ENCODE measurements at regions not wholly inside any gene's neighbourhood (a gene's known extent, or its start where the extent isn't known, plus 50 kb on each side); places are given as distances from the start of the nearest gene placed in this dataset.

DNA sequence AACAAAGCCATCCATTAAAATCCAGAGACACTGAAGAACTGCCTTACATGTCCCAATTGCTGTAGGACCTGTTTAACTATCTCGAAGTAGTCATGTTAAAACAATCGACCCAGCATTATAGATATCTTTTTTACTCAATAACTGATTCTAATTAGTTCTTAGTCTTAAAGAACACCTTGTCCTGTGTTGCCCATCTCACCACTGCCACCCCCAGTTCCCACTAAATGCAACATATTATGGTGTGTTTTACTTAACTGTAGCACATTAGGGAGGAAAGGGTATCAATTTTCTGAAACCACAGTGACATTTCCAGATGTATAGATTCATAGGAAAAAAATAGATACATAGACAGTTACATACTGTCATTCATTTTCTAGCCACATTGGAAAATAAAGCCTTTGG, 221.2 kb downstream of the MEF2C start:
- Mint-ChIP-seq H3K9me3 (ENCODE audit: unreplicated experiment) (no peaks in the 10 kb centered on the region), H3K4me3 (ENCODE audit: unreplicated experiment) (no peak overlapping the region), H3K27me3 (ENCODE audit: unreplicated experiment) (peaks cover 75% of the 10 kb centered on the region), H3K36me3 (ENCODE audit: unreplicated experiment) (no peaks in the 10 kb centered on the region), H3K27ac (ENCODE audit: unreplicated experiment) (no peak overlapping the region), H3K4me1 (ENCODE audit: unreplicated experiment) (peaks cover 15% of the 10 kb centered on the region)
- DNase-seq (ENCODE audit: extremely low spot score, unreplicated experiment): no peak
- TF ChIP-seq, protein P1, sequence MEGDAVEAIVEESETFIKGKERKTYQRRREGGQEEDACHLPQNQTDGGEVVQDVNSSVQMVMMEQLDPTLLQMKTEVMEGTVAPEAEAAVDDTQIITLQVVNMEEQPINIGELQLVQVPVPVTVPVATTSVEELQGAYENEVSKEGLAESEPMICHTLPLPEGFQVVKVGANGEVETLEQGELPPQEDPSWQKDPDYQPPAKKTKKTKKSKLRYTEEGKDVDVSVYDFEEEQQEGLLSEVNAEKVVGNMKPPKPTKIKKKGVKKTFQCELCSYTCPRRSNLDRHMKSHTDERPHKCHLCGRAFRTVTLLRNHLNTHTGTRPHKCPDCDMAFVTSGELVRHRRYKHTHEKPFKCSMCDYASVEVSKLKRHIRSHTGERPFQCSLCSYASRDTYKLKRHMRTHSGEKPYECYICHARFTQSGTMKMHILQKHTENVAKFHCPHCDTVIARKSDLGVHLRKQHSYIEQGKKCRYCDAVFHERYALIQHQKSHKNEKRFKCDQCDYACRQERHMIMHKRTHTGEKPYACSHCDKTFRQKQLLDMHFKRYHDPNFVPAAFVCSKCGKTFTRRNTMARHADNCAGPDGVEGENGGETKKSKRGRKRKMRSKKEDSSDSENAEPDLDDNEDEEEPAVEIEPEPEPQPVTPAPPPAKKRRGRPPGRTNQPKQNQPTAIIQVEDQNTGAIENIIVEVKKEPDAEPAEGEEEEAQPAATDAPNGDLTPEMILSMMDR (IDR thresholded peaks at IDR 0.05): no peak

DNA sequence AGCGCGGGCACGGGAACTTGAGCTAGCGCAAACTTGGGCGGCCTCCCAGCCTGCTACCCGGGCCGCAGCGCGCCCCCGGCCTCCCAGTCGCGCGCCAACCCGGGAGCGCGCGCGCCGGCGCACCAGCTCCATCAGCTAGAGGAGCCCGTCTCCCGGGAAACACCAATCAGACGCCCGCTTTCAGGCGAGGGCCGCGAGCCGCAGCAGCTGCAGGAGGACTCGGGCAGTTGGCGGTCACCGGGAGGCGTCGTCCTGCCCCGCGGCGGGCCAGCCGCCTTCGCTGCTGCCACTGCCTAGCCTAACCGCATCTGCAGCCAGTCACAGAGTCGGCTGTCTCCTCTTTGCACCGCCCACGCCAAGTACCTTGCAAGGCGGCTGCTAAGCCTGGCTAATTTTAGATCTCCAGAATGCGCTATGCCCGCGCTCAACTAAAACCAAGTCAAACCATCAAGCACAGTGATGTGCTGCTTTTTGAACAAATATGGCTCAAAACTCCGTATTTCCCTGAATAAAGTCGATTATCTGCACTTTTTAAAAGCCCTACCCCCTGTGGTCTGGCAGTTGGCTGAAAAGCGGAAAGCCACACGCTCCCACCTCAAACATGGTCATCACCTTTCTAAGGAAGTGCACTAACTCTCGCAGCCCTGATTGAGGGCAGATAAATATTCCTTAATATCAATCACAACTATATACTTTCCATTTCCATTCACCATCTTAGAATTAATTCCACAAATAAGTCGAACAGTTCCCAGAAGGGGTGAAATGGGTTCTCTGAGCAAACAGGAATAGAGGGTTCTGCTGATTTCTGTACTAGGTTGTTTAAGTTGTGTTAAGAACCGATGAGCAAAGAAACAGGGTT, 221.8 kb downstream of the MEF2C start:
- Mint-ChIP-seq H3K27me3 (ENCODE audit: unreplicated experiment) (peaks cover 73% of the 10 kb centered on the region), H3K4me1 (ENCODE audit: unreplicated experiment) (peaks cover 9% of the 10 kb centered on the region)

DNA sequence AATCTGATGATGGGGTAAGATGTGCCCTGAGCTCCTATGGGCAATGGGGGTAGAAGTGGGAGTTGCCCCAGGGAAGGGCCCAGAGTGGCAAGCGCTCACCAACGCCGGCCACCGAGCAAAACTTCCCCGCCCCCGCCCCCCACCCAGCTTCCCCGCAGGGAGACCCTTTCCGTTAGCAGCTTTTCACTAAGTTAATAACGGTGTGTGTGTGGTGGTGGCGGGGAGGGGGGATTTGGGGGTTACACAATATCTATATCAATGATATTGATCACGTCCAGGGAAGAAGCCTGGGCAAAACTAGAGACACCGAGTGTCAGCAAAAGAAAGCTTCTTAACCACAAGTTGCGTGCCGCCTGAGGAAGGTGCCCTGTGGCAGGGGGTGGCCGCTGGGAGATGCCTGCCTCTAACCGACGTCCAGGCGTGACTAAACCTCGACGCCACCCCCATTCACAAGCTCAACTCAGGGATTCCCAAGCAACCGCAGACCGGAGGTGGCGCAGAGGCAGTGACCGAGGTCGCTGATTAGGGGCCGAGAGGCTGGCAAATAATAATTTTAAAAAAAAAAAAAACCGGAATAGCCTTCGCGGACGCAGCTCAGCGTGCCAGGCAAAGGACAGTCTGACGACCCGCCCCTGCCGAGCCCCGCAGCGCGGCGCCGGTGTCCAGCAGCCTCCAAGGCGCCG, 222.6 kb downstream of the MEF2C start:
- DNase-seq (ENCODE audit: extremely low spot score, unreplicated experiment): no peak
- Mint-ChIP-seq H3K4me3 (ENCODE audit: unreplicated experiment) (peak overlapping the region; percentile 70), H3K4me1 (ENCODE audit: unreplicated experiment) (peaks cover 9% of the 10 kb centered on the region), H3K27me3 (ENCODE audit: unreplicated experiment) (peaks cover 70% of the 10 kb centered on the region), H3K27ac (ENCODE audit: unreplicated experiment) (no peak overlapping the region), H3K9me3 (ENCODE audit: unreplicated experiment) (no peaks in the 10 kb centered on the region), H3K36me3 (ENCODE audit: unreplicated experiment) (no peaks in the 10 kb centered on the region)
- TF ChIP-seq, protein P1 (IDR thresholded peaks at IDR 0.05): no peak

More for the DNA sequence above, 221.8 kb downstream of the MEF2C start:
- Mint-ChIP-seq H3K36me3 (ENCODE audit: unreplicated experiment) (no peaks in the 10 kb centered on the region), H3K4me3 (ENCODE audit: unreplicated experiment) (peak overlapping the region; percentile 70), H3K27ac (ENCODE audit: unreplicated experiment) (no peak overlapping the region), H3K9me3 (ENCODE audit: unreplicated experiment) (no peaks in the 10 kb centered on the region)
- TF ChIP-seq, protein P1 (IDR thresholded peaks at IDR 0.05): no peak
- DNase-seq (ENCODE audit: extremely low spot score, unreplicated experiment): no peak

DNA sequence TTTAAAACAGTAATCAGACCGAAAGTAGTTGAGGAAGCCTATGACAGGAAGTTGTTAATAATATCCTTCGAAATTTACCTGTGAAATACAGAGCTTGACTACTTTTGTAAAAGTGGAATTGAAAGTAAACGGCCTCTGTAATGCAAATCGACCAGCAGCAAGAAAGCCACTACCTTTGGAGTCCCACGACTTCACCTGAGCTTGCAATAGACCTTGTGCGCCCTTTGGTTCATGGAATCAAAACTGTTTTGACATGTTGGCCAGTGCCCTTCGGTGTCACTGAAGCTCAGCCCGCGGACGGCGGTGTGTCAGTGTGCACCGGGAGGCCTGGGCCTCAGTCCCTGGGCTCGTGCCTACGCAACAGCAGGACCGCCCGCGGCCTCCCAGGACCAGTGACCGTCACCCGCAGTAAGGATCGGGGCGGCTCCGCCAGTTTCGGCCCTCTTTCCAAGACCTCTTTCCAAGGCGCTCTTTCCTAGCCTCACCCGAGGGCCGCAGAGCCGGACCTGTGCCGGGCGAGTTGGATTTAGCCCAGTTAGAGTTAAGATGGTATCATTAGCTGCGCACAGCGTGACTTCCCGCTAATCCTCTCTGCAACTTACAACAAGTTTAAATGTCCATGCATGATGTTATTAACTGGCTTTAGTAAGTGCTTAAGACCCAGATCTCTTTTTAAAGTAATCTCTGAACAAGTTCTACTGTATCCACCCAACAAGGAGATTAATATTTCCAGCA, 223.3 kb downstream of the MEF2C start:
- Mint-ChIP-seq H3K4me1 (ENCODE audit: unreplicated experiment) (peaks cover 9% of the 10 kb centered on the region), H3K27me3 (ENCODE audit: unreplicated experiment) (peaks cover 65% of the 10 kb centered on the region), H3K36me3 (ENCODE audit: unreplicated experiment) (no peaks in the 10 kb centered on the region), H3K4me3 (ENCODE audit: unreplicated experiment) (peak overlapping the region; percentile 28), H3K27ac (ENCODE audit: unreplicated experiment) (no peak overlapping the region), H3K9me3 (ENCODE audit: unreplicated experiment) (no peaks in the 10 kb centered on the region)
- TF ChIP-seq, protein P1 (IDR thresholded peaks at IDR 0.05): no peak
- DNase-seq (ENCODE audit: extremely low spot score, unreplicated experiment): no peak
